ENCODE measurements at regions not wholly inside any gene's neighbourhood (a gene's known extent, or its start where the extent isn't known, plus 50 kb on each side); places are given as distances from the start of the nearest gene placed in this dataset.

GRCh38 chr12:125966641-125967040, 901.4 kb downstream of the AACS start:
- no peak overlapping the region for H3K27ac ChIP-seq (ENCODE audit: low read length)
- H3K9me3 ChIP-seq (ENCODE audit: low read length): no peaks in the 10 kb centered on the region
- no peaks in the 10 kb centered on the region for H3K9me2 ChIP-seq (ENCODE audit: insufficient read depth, low read length)
- H3K36me3 ChIP-seq (ENCODE audit: insufficient read depth, low read length): no peaks in the 10 kb centered on the region
- TF ChIP-seq RAD21 (conservative IDR thresholded peaks at IDR 0.05) (no peak), EP300 (conservative IDR thresholded peaks at IDR 0.05; ENCODE audit: poor library complexity, severe bottlenecking) (no peak), MXI1 (conservative IDR thresholded peaks at IDR 0.05; ENCODE audit: poor library complexity, severe bottlenecking) (no peak), REST (IDR thresholded peaks at IDR 0.05; ENCODE audit: borderline replicate concordance) (no peak), CTCF (IDR thresholded peaks at IDR 0.05; ENCODE audit: poor library complexity, severe bottlenecking) (no peak), EZH2 (IDR thresholded peaks at IDR 0.05; ENCODE audit: borderline replicate concordance, insufficient read depth, low read length, poor library complexity, severe bottlenecking) (no peak), SMC3 (conservative IDR thresholded peaks at IDR 0.05; ENCODE audit: poor library complexity) (no peak), TAF1 (IDR thresholded peaks at IDR 0.05; ENCODE audit: low read depth) (no peak), POLR2AphosphoS5 (IDR thresholded peaks at IDR 0.05) (no peak)
- H2AFZ ChIP-seq (ENCODE audit: low read depth, low read length): no peak overlapping the region
- no peaks in the 10 kb centered on the region for H3F3A ChIP-seq (ENCODE audit: insufficient read depth, low read length, poor library complexity, severe bottlenecking)
- H3K27me3 ChIP-seq (ENCODE audit: insufficient read depth, low read depth, low read length): no peaks in the 10 kb centered on the region
- H4K20me1 ChIP-seq (ENCODE audit: insufficient read depth): no peaks in the 10 kb centered on the region
- no peak overlapping the region for H3K4me2 ChIP-seq (ENCODE audit: low read length)
- no peaks in the 10 kb centered on the region for H3K79me2 ChIP-seq (replicated peaks; ENCODE audit: insufficient read depth, low read length)
- H3K9ac ChIP-seq (ENCODE audit: low read length): no peak overlapping the region
- H3K4me3 ChIP-seq (ENCODE audit: low read length): no peak overlapping the region

- Histone ChIP-seq H3K9me3 (ENCODE audit: low read length) (no peaks in the 10 kb centered on the region), H3K9ac (ENCODE audit: low read length) (no peak overlapping the region), H3K79me2 (replicated peaks; ENCODE audit: insufficient read depth, low read length) (no peaks in the 10 kb centered on the region), H2AFZ (ENCODE audit: low read depth, low read length) (no peak overlapping the region), H3K36me3 (ENCODE audit: insufficient read depth, low read length) (no peaks in the 10 kb centered on the region), H3K9me2 (ENCODE audit: insufficient read depth, low read length) (no peaks in the 10 kb centered on the region), H3K4me2 (ENCODE audit: low read length) (no peak overlapping the region), H3K4me3 (ENCODE audit: low read length) (no peak overlapping the region), H3K27ac (ENCODE audit: low read length) (no peak overlapping the region), H3K27me3 (ENCODE audit: insufficient read depth, low read depth, low read length) (no peaks in the 10 kb centered on the region), H3F3A (ENCODE audit: insufficient read depth, low read length, poor library complexity, severe bottlenecking) (no peaks in the 10 kb centered on the region), H4K20me1 (ENCODE audit: insufficient read depth) (no peaks in the 10 kb centered on the region)
- TF ChIP-seq CTCF (IDR thresholded peaks at IDR 0.05; ENCODE audit: poor library complexity, severe bottlenecking) (no peak), SMC3 (conservative IDR thresholded peaks at IDR 0.05; ENCODE audit: poor library complexity) (no peak), REST (IDR thresholded peaks at IDR 0.05; ENCODE audit: borderline replicate concordance) (no peak), MXI1 (conservative IDR thresholded peaks at IDR 0.05; ENCODE audit: poor library complexity, severe bottlenecking) (no peak), EZH2 (IDR thresholded peaks at IDR 0.05; ENCODE audit: borderline replicate concordance, insufficient read depth, low read length, poor library complexity, severe bottlenecking) (no peak), EP300 (conservative IDR thresholded peaks at IDR 0.05; ENCODE audit: poor library complexity, severe bottlenecking) (no peak)
Measured at GRCh38 chr12:125968413-125968812, 903.2 kb downstream of the AACS start.
